HG02885 (cell line): ENCODE measurements at regions not wholly inside any gene's neighbourhood (a gene's known extent, or its start where the extent isn't known, plus 50 kb on each side); places are given as distances from the start of the nearest gene placed in this dataset.

Source experiments
- ATAC-seq: cut with Tn5 transposase; IDR thresholded peaks from one replicate; pipeline ENCODE4 v1.9.1; 2021; ENCODE audit warnings: mild to moderate bottlenecking; ENCODE audit not compliant: unreplicated experiment, poor library complexity

GRCh38 chr10:83625831-83626360 is 513.4 kb upstream of the GHITM start:
- no peak for ATAC-seq

DNA sequence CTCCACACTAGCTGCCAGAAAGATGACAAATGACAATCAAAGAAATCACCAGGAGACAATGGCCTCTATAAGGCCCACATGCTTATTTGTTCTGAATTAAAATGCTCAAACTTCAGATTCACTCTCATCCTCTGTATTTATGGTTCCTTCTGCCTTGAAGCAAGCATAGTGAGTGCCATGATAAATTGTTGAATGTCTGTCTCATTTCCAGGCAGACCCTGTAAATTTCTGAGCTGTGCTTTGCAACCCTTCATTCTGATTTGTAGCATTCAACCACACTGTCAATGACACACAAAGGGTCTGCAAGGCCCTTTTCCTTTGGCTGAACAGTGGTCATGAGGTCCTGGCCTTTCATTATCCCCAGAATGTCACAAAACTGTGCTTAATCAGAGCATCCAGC is 506.6 kb upstream of the GHITM start:
- no peak for ATAC-seq

DNA sequence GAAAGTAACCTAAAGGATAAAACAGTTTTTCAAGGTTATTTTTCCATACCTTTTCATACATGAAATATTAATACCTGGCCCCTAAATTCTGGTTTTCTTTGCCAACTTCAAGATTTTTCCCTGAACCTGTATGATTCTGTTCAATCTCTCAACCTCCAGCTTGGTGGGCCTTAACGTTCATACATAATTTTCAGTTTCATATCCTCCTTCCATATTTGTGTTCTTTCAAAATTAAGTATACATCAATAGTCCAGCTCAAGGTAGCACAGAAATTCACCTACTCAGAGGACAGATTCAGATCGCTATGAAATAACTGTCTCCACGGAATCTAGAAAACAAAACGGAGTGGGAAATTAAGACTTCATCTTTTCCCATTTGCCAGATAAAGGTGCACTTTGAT is 505.8 kb upstream of the GHITM start:
- ATAC-seq, result peak; percentile 63

- ATAC-seq, result no peak
Measured at GRCh38 chr10:83636826-83637225, 502.5 kb upstream of the GHITM start.

- no peak for ATAC-seq
Measured at GRCh38 chr10:83647526-83647925, 491.8 kb upstream of the GHITM start.

GRCh38 chr10:83648201-83648600 is 491.1 kb upstream of the GHITM start:
- no peak for ATAC-seq

DNA sequence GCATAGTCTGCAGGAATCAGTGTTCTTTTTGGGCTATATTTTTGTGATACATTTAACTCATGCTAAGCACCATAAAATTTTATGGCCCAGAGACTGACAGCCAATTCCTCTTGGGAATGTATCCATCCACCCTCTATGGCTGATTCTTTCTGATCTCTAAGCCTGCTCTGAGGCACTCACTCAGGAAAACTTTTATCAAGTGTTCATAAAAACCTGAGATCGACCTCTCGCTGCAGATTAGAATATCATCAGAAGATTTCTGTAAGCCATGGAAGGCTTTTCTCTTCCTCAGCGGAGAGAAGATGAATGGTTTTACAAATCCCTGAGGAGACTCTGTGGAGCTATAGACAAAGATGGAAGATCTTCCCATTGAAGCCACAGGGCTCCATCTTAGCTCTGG is 489.8 kb upstream of the GHITM start:
- ATAC-seq, result no peak

GRCh38 chr10:83654689-83655088 is 484.6 kb upstream of the GHITM start:
- no peak for ATAC-seq

GRCh38 chr10:83656924-83657323 is 482.4 kb upstream of the GHITM start:
- ATAC-seq, result no peak

DNA sequence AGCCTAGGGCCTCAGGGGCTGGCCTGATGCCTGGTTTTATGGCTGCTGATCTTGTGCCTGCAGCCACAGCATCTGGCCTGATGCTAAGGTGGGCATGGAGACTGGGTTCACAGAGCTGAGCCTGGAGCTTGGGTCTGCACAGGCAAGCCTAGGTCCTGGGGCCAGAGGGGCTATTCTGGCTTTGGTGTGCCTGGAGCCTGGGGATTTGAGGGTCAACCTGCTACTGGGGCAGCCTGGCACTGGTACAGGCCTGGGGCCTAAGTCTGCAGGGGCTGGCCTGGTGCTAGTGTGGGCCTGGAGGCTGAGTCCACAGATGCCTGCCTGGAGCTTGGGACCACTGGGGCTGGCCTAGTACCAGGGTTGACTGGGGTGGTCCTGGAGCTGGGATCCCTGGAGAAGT is 481.8 kb upstream of the GHITM start:
- no peak for ATAC-seq

DNA sequence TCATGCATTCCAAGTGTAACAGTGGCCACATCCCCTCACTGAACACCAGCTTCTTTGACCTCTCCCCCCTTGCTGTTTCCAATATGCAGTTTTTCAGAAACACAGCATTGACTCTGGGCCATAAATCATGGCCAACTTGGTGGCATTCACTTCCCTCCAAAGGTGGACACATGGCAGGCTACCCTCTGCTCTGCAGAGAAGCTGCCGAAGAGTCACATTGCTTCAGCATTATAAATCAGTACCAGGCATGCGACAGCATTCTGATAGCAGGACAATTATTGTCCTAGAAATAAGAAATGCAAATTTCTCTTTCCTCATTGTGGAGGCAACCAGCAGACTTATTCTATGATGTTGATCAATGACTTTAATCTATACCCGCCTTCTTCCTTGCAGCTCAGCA is 475.4 kb upstream of the GHITM start:
- no peak for ATAC-seq

DNA sequence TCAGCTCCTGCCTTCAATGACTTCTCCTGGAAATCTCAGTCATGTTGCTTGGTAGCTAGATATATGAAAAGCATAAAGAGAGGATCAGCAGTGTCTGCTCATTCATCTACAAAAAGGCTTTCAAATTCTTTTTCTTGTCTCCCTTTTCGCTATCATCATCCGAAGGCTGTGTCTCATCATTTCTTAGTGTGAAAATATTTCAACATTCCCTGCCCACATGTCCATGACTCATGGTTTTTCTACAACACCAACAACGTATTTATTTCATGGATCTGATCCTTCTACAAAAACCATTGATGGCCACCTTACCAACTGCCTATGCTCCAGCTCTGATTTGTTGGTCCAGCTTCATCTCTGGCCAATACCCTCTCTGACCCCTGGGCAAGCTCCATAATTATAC is 472.5 kb upstream of the GHITM start:
- ATAC-seq, result no peak

DNA sequence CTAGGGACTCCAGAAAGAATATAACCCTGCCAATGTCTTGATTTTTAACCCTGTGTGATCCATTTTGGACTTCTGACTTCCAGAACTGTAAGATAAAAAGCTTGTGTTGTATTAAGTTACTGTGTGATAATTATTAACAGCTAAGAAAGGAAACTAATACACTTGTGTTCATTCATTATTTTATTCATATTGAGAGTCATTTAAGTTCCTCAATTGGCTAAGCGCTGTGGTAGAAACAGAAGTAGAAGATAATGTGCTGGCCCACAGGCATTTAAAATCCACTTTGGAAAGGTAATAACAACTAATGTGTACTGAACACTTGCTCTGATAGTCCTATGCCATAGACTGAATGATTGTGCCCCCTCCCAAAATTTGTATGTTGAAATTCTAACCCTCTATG is 471.7 kb upstream of the GHITM start:
- ATAC-seq, result no peak

- ATAC-seq, result no peak
Measured at GRCh38 chr10:83673316-83673715, 466.0 kb upstream of the GHITM start.

DNA sequence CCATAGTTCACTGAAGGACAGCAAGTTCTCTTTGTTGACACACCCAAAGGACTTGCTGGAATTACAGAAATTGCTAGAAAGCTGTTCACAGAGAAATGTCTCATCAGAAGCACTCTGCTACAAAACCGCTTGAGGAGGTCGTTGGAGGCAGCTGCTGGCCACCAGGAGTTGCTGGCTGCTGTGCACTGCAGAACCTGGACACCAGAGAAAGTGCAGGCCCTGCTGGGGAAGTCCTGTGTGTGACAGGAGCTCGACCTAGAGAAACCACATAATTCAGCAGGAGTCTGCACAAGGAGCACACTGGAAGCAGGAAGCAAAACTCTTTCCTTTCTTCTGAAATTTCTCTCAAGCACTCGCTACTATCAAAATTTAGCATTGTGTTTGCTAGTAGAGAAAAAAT is 461.5 kb upstream of the GHITM start:
- ATAC-seq, result peak; percentile 28

DNA sequence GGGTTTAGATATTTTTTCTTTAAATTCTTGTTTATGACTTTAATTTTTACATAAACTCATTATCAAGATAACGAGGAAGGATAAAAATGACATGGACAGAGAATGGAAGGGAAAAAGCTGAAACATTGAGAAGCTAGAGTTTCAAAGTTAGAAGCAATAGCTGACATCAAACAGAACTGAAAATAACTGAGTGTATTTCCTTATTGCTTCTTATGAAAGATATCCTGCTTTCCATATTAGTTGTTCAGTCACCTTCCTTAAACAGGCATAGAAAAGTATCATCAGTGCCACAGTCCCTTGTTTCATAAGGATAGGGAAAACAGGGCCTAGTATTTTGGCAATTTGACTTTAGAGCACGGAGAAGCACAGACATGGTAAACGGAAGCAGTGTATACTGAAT is 460.5 kb upstream of the GHITM start:
- ATAC-seq, result peak; percentile 26

DNA sequence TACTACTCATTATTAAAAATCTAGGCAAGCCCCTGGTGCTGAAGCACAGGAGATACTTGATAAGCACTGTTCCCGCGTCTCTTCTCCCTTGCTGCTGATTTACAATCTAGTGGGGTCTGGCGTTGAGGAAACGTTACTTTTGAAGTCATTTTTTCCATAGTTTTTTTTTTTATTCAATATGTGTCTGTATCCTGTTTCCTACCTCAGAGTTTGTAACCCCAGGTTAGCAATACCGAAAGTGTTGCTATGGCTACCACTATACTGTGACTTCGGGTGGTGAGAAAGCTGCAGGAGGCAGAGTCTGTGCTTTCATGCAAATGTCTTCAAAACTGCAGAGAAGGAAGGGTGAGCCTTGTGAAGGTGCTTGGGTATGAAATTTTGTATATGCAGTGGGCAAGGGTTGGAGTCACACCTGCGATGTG is 458.8 kb upstream of the GHITM start:
- ATAC-seq, result peak; percentile 98

- no peak for ATAC-seq
Measured at GRCh38 chr10:83682414-83682813, 456.9 kb upstream of the GHITM start.

DNA sequence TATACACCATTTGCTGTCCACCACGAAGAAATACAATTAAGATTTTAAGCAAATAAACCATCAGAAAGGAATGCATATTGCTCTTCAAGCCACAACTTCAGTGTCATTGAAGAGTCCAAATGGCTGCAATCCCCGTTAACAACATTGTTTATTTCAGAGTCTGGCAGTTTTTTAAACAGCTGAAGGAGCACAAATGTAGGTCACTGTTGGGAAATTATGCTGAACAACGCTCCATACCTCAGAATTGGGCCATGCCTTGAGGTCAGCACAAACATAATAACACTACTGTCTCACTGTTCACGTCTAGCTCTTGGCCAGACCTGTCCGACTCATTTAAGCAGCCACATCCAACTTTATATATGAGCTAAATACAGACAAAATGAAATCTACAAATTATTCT is 453.9 kb upstream of the GHITM start:
- no peak for ATAC-seq

- no peak for ATAC-seq
Measured at GRCh38 chr10:83691791-83692596, 447.3 kb upstream of the GHITM start.

GRCh38 chr10:83698899-83699298 is 440.4 kb upstream of the GHITM start:
- ATAC-seq, result no peak

DNA sequence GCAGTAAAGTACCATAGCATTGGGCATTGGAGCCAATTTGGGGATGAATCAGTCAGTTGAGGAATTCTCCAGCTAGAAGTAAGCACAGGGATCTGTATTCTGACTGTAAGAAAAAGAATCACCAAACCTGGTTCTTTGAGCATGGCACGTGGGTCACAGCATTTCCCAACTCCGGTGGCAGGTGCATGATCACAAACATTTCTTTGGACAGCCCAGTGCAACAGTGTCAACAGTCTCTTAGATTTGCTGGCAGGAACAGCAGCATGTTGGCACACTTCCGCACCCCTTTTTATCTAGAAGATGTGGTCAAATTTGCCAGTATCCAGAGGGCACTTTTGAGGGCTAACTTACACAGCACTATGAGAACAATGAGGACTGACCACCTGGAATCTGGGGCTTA is 437.5 kb upstream of the GHITM start:
- ATAC-seq, result no peak
